ENCODE measurements at regions not wholly inside any gene's neighbourhood (a gene's known extent, or its start where the extent isn't known, plus 50 kb on each side); places are given as distances from the start of the nearest gene placed in this dataset.

- TF ChIP-seq, protein P1, sequence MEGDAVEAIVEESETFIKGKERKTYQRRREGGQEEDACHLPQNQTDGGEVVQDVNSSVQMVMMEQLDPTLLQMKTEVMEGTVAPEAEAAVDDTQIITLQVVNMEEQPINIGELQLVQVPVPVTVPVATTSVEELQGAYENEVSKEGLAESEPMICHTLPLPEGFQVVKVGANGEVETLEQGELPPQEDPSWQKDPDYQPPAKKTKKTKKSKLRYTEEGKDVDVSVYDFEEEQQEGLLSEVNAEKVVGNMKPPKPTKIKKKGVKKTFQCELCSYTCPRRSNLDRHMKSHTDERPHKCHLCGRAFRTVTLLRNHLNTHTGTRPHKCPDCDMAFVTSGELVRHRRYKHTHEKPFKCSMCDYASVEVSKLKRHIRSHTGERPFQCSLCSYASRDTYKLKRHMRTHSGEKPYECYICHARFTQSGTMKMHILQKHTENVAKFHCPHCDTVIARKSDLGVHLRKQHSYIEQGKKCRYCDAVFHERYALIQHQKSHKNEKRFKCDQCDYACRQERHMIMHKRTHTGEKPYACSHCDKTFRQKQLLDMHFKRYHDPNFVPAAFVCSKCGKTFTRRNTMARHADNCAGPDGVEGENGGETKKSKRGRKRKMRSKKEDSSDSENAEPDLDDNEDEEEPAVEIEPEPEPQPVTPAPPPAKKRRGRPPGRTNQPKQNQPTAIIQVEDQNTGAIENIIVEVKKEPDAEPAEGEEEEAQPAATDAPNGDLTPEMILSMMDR (conservative IDR thresholded peaks at IDR 0.05; ENCODE audit: low read length), result no peak
- TF ChIP-seq EZH2phosphoT487 (IDR thresholded peaks at IDR 0.05; ENCODE audit: borderline replicate concordance), result no peak
These were observed 229.1 kb downstream of the BAMBI start for GRCh38 chr10:28906415-28906814.

Data from Loucy (cell line).